ENCODE measurements at regions not wholly inside any gene's neighbourhood (a gene's known extent, or its start where the extent isn't known, plus 50 kb on each side); places are given as distances from the start of the nearest gene placed in this dataset.

DNA sequence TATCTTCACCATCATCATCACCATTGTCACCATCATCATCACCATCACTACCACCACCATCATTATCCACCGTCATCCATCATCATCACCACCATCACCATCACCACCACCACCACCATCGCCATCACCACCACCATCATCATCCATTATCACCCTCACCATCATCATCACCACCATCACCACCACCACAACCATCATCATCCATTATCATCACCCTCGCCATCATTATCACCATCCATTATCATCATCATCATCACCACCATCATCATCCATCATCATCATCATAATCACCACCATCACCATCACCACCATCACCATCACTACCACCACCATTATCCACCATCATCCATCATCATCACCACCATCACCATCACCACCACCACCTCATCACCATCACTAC is 95.6 kb downstream of the C16orf95 start:
- DNase-seq (ENCODE audit: low read depth): no peak
- no peak overlapping the region for H3K4me3 ChIP-seq (ENCODE audit: control insufficient read depth, low read depth, low read length)
- no peak for TF ChIP-seq CTCF (conservative IDR thresholded peaks at IDR 0.05; ENCODE audit: control insufficient read depth, insufficient read depth, low read depth, low read length)

DNA sequence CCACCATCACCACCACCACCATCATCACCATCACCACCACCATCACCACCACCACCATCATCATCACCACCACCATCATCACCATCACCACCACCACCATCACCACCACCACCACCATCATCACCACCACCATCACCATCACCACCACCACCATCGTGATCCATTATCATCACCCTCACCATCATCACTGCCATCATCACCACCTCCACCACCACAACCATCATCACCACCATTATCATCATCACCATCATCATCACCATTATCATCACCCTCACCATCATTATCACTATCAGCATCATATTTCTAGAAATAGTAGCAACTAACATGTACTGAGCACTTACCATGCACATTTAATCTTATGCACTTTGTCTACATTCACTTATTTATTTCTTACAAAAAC is 94.9 kb downstream of the C16orf95 start:
- no peak for DNase-seq (ENCODE audit: low read depth)
- no peak for TF ChIP-seq CTCF (conservative IDR thresholded peaks at IDR 0.05; ENCODE audit: control insufficient read depth, insufficient read depth, low read depth, low read length)
- H3K4me3 ChIP-seq (ENCODE audit: control insufficient read depth, low read depth, low read length): no peak overlapping the region

DNA sequence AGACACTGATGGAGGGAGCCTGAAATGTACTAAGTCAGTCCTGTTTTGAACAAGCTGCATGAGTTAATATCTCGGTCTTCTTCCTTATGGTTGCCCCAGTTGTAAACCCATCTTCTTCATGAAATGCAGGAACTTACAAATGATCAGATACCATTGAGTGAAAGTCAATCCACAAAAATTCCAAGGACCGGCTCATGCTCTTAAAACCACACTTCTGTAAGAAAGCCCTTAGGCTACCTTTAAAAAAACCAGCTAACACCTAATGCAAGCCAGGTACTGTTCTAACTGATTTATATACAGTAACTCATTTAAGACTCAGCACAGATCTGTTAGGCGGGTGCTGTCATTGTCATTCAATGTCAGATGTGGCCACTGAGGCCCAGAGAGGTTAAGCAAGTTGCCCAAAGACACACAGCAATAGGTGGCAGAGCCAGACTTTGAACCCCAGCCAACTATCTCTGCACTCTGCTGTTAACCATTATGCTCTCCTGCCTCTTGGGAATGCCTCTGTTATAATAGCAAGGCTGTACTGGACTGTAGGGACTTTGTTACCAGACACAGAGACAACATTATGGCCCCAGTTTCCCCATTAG is 93.4 kb downstream of the C16orf95 start:
- no peak for DNase-seq (ENCODE audit: low read depth)
- no peak overlapping the region for H3K4me3 ChIP-seq (ENCODE audit: control insufficient read depth, low read depth, low read length)
- TF ChIP-seq CTCF (conservative IDR thresholded peaks at IDR 0.05; ENCODE audit: control insufficient read depth, insufficient read depth, low read depth, low read length): no peak

DNA sequence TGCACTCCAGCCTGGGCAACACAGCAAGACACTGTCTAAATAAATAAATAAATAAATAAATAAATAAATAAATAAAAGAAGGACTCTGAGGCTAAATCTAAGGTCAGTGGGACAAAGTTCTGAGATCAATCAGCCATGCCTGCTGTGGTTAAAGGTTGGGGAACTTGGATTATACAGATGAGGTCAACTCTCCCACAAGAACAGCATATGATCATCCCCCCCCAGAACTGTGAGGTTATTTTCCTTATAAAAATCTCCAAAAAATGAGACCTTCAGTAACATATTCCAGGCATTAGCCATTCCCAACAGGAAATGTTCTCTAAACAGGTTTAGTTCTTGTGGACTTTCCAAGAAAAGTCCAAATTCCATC is 90.3 kb downstream of the C16orf95 start:
- DNase-seq (ENCODE audit: low read depth): no peak
- no peak overlapping the region for H3K4me3 ChIP-seq (ENCODE audit: control insufficient read depth, low read depth, low read length)
- no peak for TF ChIP-seq CTCF (conservative IDR thresholded peaks at IDR 0.05; ENCODE audit: control insufficient read depth, insufficient read depth, low read depth, low read length)

DNA sequence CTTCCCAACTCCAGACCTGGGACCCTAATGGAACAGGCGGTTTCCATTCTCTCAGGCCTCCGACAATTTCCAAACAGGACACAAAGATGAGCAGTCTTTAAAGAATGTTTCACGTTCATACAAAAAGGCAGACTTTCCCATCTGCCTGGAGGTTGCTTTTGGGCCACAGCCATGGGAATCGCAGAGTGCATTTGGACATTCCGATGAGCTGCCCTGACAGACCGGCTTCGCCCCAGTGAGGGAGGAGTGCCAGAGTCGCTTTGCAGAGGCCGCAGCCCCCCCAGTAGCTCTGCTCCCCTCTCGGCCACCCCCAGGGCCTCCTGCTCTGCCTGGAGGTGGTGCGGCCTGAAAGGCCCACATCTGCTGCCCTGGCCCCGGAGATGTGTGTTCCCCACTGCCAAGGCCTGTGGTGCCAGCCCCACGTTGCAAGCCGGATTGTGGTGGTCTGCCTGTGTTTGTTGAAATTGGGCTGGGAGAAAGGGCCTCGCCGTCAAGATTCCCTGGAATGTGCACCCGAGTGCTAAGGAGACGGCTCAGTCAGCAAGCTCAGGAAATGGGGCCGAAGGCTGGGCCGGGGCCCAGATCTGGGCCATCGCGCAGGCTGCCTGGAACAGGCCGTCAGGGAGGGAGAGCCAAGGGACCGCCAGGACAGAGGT is 89.8 kb downstream of the C16orf95 start:
- TF ChIP-seq CTCF (conservative IDR thresholded peaks at IDR 0.05; ENCODE audit: control insufficient read depth, insufficient read depth, low read depth, low read length): no peak
- no peak overlapping the region for H3K4me3 ChIP-seq (ENCODE audit: control insufficient read depth, low read depth, low read length)
- DNase-seq (ENCODE audit: low read depth): peak; percentile 88

DNA sequence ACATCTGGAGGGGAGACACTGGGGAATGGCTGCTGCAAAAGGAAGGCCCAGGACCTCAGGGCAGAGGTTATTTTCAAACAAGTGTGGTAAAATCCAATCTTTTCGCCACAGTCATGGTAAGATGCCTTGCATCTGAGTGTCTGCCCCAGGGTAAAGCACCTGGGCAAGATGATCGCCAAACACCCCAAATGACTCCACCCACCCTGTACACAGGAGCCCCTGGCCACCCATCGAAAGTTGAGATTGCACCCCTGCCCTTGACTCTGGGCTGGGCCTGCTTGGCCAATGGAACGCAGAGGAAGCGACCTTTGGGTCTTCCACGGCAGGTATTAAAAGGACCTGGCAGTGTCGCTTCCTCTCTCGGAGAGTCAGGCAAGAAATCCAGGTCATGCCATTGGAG is 88.8 kb downstream of the C16orf95 start:
- no peak for TF ChIP-seq CTCF (conservative IDR thresholded peaks at IDR 0.05; ENCODE audit: control insufficient read depth, insufficient read depth, low read depth, low read length)

More for the DNA sequence above, 88.8 kb downstream of the C16orf95 start:
- H3K4me3 ChIP-seq (ENCODE audit: control insufficient read depth, low read depth, low read length): no peak overlapping the region
- no peak for DNase-seq (ENCODE audit: low read depth)

All from fibroblast of mammary gland (primary cell).